NCI-H1436 (cell line): ENCODE measurements at regions not wholly inside any gene's neighbourhood (a gene's known extent, or its start where the extent isn't known, plus 50 kb on each side); places are given as distances from the start of the nearest gene placed in this dataset.

ENCODE experiments used
- DNase-seq: peaks from one replicate; lab custom pipeline; 2025; lab: John Stamatoyannopoulos, UW

GRCh38 chr2:53259395-53260009 is 508.1 kb upstream of the CHAC2 start:
- no peak for DNase-seq

DNA sequence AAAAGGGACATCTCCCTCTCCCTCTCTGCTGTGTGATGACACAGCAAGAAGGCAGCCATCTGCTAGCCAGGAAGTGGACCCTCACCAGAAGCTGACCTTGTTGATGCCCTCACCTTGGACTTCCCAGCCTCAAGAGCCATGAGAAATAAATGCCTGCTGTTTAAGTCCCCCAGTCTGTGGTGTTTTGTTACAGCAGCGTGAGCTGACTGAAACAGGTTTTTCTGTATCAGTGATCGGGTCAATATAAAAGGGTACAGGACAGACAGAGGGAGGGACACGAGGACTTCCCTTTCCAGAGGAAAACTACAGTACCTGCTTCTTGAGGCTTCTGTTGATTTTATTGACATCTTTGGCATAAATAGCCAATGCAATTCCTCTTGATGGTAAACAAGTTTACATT is 510.3 kb upstream of the CHAC2 start:
- no peak for DNase-seq

DNA sequence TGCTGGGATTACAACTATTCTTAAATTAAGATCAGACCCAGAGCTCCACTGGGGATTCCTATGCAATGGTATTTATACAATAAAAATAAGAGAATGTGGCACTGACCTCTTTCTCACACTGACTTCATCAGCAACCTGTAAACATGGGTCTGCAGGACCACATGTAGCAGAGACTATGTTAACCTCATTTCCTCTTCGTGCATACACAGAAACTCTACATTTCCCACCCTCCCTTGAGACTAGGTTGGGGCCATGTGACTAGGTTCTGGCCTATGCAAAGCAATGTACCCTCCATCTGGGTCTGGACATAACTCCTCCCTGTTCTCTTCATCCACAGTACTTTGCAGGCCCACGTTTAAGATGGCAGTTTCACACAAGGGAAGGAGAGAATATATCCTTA is 514.4 kb upstream of the CHAC2 start:
- DNase-seq, result no peak

GRCh38 chr2:53252115-53252514 is 515.5 kb upstream of the CHAC2 start:
- no peak for DNase-seq

GRCh38 chr2:53247956-53248735 is 519.5 kb upstream of the CHAC2 start:
- no peak for DNase-seq

DNA sequence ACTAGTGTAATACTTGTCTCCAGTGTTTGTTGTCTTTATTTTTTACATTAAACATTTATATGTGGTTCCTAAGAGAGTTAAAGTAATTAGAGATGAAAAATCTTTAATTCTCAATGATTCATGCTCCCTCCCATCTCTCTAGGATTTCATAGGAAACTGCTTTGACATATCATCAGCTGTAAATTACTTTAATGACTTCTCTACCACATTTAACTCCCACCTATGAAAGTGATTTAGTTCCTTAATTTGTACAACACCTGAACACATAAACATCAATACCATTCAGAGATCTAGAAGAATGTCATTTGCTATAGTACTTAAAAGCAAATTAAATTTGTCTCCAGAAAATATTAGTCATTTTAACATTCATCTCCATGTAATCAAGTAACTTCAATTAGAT is 524.2 kb upstream of the CHAC2 start:
- DNase-seq, result no peak

GRCh38 chr2:53242090-53242489 is 525.5 kb upstream of the CHAC2 start:
- no peak for DNase-seq

DNA sequence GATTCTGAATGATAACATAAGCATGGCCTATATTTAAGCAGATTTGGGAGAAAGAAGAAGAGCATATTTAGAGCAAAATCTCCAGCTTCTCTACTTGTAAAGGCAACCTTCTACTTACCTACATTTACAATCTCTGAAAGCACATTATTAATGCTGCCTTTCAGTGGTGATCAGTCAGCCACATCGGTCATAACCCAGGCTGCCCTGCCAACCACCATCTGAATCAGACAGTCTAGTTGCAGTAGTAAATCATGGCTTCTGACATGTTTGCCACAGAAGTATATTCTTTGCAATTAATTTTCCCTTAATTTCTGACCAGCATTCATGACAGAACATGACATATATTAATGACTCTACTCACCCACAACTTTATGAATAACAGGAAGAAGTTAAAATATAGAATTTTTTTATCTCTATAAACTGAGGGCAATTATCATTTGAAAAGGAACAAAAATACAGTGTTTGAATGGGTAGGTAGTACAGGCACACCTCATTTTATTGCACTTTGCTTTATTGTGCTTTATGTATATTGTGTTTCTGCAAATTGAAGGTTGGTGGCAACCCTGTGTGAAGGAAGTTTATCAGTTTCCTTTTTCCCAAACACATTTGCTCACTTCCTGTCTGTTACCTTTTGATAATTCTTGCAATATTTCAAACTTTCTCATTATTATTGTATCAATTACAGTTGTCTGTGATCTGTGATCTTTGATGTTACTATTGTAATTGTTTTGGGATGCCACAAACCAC is 531.6 kb upstream of the CHAC2 start:
- no peak for DNase-seq

DNA sequence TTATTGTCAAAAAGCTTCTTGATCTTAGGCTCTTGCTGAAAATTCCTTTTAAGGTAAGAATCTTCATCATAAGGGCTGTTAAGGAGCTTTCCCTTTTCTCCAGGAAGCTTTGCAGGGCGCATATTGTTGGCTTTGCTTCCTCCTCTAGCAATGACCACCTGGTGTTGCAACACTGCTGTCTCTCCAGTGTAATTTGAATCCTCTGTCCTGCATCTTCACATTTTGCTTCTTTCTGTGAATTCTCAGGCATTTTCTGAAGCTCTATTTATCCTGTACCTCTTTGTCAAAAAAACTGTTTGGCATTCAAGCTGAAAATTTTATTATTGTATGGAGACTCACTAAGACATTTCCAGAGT is 533.1 kb upstream of the CHAC2 start:
- no peak for DNase-seq

DNA sequence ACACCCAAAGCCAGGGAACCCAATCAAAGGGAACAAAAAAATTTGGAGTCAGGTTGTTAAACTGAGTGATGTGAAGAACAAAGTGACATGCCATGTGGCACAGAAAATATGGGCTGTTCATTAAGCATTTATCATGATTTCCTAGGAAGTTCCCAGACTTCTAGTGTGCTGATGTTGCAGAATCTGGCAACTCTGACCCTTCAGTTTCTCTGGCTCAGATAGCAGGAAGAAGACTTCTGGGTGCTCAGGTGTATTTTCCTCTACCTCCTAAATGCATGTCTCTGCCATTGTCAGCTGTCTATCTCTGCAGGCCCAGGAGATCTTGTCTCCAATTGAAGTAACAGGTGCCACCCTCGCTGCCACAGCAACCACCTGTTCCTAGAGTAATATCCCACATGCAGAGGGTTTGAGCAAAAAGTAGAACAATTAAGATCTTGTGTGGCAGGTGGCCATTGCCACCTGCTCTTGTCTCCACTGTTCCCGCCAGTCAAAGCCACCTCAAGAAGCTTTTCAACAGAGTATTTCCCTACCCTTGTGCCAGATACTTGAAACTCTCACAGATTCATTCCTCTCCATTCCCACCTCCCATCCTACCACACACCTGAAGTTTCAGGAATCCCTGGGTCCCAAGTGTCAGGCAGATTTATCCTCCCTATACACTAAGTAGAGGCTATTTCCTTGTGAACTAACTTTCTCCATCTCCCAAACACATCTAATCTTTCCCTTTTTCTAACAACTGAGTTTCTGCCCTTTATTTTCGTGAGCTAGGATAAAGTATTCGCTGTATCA is 533.7 kb upstream of the CHAC2 start:
- no peak for DNase-seq

GRCh38 chr2:53231908-53232307 is 535.7 kb upstream of the CHAC2 start:
- DNase-seq, result no peak

DNA sequence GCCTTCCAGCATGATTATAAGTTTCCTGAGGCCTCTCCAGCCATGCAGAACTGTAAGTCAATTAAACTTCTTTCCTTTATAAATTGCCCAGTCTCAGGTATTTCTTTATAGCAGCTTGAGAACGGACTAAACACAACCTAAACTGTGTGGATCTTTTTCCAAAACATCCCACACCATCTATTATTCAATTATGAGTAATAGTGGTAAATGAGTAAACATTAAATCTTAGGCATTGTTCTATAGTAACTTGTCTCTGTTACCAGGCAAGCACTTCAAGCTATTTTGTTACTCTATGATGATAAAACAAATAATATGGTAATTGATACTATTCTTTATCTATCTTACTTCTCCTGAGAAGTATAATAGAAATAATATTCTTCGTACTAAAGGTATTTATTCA is 536.9 kb upstream of the CHAC2 start:
- DNase-seq, result no peak

- DNase-seq, result no peak
These were observed 540.1 kb upstream of the CHAC2 start for GRCh38 chr2:53227535-53227934.

DNA sequence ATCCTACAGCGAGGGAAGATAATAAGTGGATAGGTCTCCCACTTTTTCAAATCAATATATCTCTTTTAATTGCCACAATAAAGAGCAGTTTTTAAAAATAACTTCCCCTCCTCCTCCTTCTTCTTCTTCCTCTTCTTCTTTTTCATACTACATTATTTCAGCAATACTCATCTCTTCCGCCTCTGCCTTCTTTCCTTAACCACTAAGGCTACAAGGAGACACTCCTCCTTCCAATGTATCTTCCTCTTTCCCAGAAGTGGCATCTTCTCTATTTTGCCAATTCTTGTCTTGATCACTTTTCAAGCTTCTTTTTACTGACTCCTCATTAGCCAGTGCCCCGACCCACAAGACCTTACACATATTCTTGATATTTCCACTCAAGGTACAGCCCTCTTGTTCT is 546.6 kb upstream of the CHAC2 start:
- DNase-seq, result no peak

GRCh38 chr2:53217250-53217649 is 550.4 kb upstream of the CHAC2 start:
- DNase-seq, result no peak

GRCh38 chr2:53216805-53217204 is 550.8 kb upstream of the CHAC2 start:
- no peak for DNase-seq

DNA sequence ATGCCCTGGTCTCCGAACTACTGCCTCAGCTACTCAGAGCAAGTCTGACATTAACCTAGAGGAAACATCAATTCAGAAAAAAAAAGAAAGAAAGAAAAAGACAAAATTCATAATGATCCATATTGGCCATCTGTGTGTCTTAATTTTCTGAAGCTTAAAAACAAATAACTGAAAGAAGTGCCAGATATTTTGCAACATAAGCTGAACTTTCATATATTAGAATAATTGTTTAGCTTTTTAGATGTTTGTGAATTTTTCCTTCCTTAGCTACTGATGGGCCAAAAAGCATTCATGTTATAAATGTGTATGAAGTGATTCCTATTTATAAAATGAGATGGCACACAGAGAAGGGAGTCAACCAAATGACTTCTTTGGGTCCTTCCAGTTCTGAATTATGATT is 555.0 kb upstream of the CHAC2 start:
- no peak for DNase-seq

- DNase-seq, result no peak
These were observed 556.3 kb upstream of the CHAC2 start for GRCh38 chr2:53211201-53211774.

DNA sequence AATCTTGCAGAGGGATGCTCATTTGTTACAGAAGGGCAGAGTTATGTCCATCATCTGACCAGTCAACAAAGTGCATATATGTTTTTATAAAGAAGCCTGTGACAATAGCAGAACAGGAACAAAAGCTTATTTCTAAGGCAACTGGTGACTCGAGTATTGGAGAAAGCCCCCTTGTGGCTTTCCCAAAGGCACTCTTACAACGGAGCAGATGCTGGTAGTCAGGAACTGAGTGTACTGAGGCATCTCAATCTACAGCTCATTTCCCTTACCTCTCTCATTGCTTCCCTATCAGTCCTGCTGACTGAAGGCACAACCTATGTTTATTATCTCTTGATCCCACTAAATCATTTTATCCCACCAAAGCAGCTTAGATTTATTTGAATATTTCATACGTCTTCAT is 557.1 kb upstream of the CHAC2 start:
- no peak for DNase-seq

DNA sequence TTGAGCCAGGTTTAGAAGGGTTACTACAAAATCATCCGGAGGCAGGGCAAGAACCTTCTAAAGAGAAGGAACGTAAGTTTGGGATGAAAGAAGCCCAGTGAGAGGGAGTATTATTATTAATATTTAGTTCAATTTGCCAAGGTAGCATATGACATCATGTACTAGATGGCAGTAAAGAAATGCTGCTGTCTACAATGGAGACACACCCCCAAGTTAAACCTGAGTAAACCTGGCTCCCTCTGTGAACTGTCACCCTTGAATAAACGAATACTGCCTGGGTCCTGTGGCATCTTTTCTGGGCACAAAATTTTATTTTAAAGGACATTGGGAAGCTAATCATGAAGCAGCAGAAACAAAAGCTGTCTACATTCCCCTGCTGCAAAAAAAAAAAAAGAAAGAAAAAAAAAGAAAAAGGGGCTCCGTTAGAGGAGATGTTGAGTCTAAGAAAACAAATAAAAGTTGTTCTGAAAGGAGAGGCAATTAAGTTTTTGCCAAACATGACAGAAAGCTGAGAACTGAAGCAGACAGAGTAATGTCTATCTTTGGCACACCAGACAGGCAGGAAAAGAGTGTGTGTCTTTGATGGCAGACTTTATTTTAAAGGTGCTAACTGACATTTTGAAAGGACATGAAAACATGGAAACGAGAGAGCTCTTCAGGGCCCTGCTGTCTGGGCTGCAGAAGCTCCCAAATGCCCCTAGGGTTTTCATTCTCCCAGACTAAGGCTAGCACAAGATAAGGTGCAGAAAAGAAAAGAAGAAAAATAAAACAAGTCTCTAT is 557.7 kb upstream of the CHAC2 start:
- DNase-seq, result no peak

DNA sequence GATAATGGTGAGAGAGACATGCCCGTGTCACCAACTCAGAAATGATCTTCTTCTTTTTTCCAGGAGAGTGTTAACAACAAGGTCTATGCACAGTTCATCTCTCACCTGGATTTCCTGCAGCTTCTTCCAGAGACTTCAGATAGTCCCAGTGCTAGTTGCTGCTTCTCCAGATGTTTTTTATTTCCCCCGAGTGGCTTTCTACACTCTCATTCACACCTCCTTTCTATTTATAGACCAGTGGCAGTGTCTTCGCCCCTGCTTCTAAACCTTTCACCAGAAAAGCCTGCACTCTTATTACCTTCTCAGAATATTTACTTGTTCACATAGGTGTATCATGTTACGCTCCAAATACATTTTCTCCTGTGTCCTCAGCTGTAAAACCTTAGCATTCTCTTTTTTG is 558.8 kb upstream of the CHAC2 start:
- DNase-seq, result no peak
